ENCODE measurements at regions not wholly inside any gene's neighbourhood (a gene's known extent, or its start where the extent isn't known, plus 50 kb on each side); places are given as distances from the start of the nearest gene placed in this dataset.

- H3K79me2 ChIP-seq (ENCODE audit: control insufficient read depth, insufficient read depth, low read length): no peaks in the 10 kb centered on the region
- no peak overlapping the region for H2AFZ ChIP-seq (ENCODE audit: insufficient read depth, low read depth, low read length, poor library complexity, severe bottlenecking)
- no peak for DNase-seq
- Mint-ChIP-seq H3K27ac (no peak overlapping the region), H3K27me3 (peaks cover 62% of the 10 kb centered on the region), H3K4me1 (no peaks in the 10 kb centered on the region), H3K9me3 (ENCODE audit: insufficient read depth) (no peaks in the 10 kb centered on the region), H3K4me3 (no peak overlapping the region)
- H3K4me1 ChIP-seq (ENCODE audit: control insufficient read depth in 2 of 2, insufficient read depth in 2 of 2, low read length in 2 of 2): no peaks in the 10 kb centered on the region
- no peak overlapping the region for H3K27ac ChIP-seq (ENCODE audit: low read length in 2 of 2)
- no peaks in the 10 kb centered on the region for H3K36me3 ChIP-seq (replicated peaks in 1 of 2; ENCODE audit: control extremely low read depth in 1 of 2, control insufficient read depth in 1 of 2, extremely low read depth in 1 of 2, insufficient read depth in 2 of 2, low read length in 1 of 2)
- CTCF ChIA-PET: no interaction called here
- intact Hi-C loops (cut with micrococcal nuclease): no loop called here
- no CpG with 5 or more reads among the region's 2 CpGs for WGBS (ENCODE audit: insufficient coverage)
- no peak overlapping the region for H3K4me2 ChIP-seq (replicated peaks; ENCODE audit: low read depth, low read length, poor library complexity, severe bottlenecking)
- no peaks in the 10 kb centered on the region for H4K20me1 ChIP-seq (ENCODE audit: control insufficient read depth, insufficient read depth, low read length, poor library complexity, severe bottlenecking)
- ATAC-seq (ENCODE audit: low read depth): no peak
- no peak overlapping the region for H3K4me3 ChIP-seq (ENCODE audit: control extremely low read depth in 1 of 5, extremely low read depth in 1 of 5, insufficient read depth in 1 of 5, low read depth in 2 of 5, low read length in 4 of 5)
- no peak for TF ChIP-seq CTCF (IDR thresholded peaks at IDR 0.05)
- no peak for TF ChIP-seq EZH2 (IDR thresholded peaks at IDR 0.05; ENCODE audit: borderline replicate concordance, insufficient read depth, low read depth, low read length, poor library complexity, severe bottlenecking)
- H3K27me3 ChIP-seq (replicated peaks in 1 of 4; ENCODE audit: control extremely low read depth in 1 of 4, control insufficient read depth in 3 of 4, insufficient read depth in 4 of 4, low read length in 3 of 4): peaks cover 0 to 35% (median 27%) of the 10 kb centered on the region in 4 experiments
- POLR2A ChIA-PET: no interaction called here
- H3K9ac ChIP-seq (ENCODE audit: low read length): no peak overlapping the region
- H3K9me3 ChIP-seq (ENCODE audit: control extremely low read depth in 1 of 3, control insufficient read depth in 2 of 3, insufficient read depth in 1 of 3, low read length in 2 of 3): no peaks in the 10 kb centered on the region
These were observed 50.4 kb upstream of the RAPH1 start for GRCh38 chr2:203585516-203585915.

- no peak overlapping the region for H3K27ac Mint-ChIP-seq
- Histone ChIP-seq H3K27me3 (replicated peaks in 1 of 4; ENCODE audit: control extremely low read depth in 1 of 4, control insufficient read depth in 3 of 4, insufficient read depth in 4 of 4, low read length in 3 of 4) (peaks cover 0 to 35% (median 33%) of the 10 kb centered on the region in 4 experiments), H3K9me3 (ENCODE audit: control extremely low read depth in 1 of 3, control insufficient read depth in 2 of 3, insufficient read depth in 1 of 3, low read length in 2 of 3) (no peaks in the 10 kb centered on the region), H3K27ac (ENCODE audit: low read length in 2 of 2) (no peak overlapping the region), H3K4me1 (ENCODE audit: control insufficient read depth in 2 of 2, insufficient read depth in 2 of 2, low read length in 2 of 2) (no peaks in the 10 kb centered on the region), H3K4me2 (replicated peaks; ENCODE audit: low read depth, low read length, poor library complexity, severe bottlenecking) (no peak overlapping the region), H3K4me3 (ENCODE audit: control extremely low read depth in 1 of 5, extremely low read depth in 1 of 5, insufficient read depth in 1 of 5, low read depth in 2 of 5, low read length in 4 of 5) (no peak overlapping the region), H2AFZ (ENCODE audit: insufficient read depth, low read depth, low read length, poor library complexity, severe bottlenecking) (no peak overlapping the region), H3K9ac (ENCODE audit: low read length) (no peak overlapping the region), H3K36me3 (replicated peaks in 1 of 2; ENCODE audit: control extremely low read depth in 1 of 2, control insufficient read depth in 1 of 2, extremely low read depth in 1 of 2, insufficient read depth in 2 of 2, low read length in 1 of 2) (no peaks in the 10 kb centered on the region), H4K20me1 (ENCODE audit: control insufficient read depth, insufficient read depth, low read length, poor library complexity, severe bottlenecking) (no peaks in the 10 kb centered on the region), H3K79me2 (ENCODE audit: control insufficient read depth, insufficient read depth, low read length) (no peaks in the 10 kb centered on the region)
- intact Hi-C loops (cut with micrococcal nuclease): no loop called here
- no peaks in the 10 kb centered on the region for H3K9me3 Mint-ChIP-seq (ENCODE audit: insufficient read depth)
- ChIA-PET CTCF (no interaction called here), POLR2A (no interaction called here)
- no peak overlapping the region for H3K4me3 Mint-ChIP-seq
- peaks cover 66% of the 10 kb centered on the region for H3K27me3 Mint-ChIP-seq
- no peaks in the 10 kb centered on the region for H3K4me1 Mint-ChIP-seq
- TF ChIP-seq EZH2 (IDR thresholded peaks at IDR 0.05; ENCODE audit: borderline replicate concordance, insufficient read depth, low read depth, low read length, poor library complexity, severe bottlenecking) (no peak), CTCF (IDR thresholded peaks at IDR 0.05) (no peak)
- 63% methylated on average over 1 of the region's 6 CpGs for WGBS (ENCODE audit: insufficient coverage)
- DNase-seq (no peak), ATAC-seq (ENCODE audit: low read depth) (no peak)
These were observed 51.1 kb upstream of the RAPH1 start for GRCh38 chr2:203586206-203586605.
